ENCODE measurements at regions not wholly inside any gene's neighbourhood (a gene's known extent, or its start where the extent isn't known, plus 50 kb on each side); places are given as distances from the start of the nearest gene placed in this dataset.
A peak's percentile ranks its signal among the peaks of the same experiment; 100 is the strongest.
"Not testable (repeated sequence)": the region's sequence is repeated elsewhere in the genome, so short reads cannot be mapped to it uniquely, and the experiment has no call there.

DNA sequence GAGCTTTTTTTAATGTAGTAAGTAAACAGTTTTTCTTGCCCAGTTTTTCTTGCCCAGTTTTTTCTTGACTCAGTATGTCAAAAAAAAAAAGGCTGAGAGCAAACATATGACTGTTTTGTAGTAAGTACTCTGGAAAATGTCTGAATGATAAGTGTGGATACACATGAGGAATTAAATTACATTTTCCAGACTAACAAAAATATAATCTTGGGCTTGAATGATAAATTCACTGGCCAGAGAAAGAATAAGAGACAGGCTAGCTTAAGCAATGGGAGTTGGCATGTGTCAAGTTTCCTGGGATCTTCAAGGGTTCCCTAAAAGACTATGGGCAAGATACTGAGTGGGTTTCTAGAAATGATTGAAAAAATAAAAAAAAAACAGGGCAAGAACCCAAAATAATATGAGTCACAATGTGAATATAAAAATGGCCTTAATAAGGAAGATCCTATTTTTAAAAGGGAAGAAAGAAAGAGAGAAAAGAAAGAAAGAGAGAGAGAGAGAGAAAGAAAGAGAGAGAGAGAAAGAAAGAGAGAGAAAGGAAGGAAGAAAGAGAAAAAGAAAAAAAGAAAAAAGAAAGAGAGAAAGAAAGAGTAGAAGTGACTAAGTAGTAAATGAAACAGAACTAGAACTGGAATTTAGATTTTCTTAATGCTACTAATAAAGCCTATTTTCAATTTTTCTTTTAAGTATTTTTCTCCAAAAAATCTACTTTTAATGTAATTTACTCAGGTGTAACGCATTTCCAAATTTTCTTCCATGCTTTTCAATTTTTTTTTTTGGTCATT is 60.2 kb downstream of the TFPI2 start:
- no peak for TF ChIP-seq JUND (IDR thresholded peaks at IDR 0.05; ENCODE audit: low read depth)
- in situ Hi-C loops (cut with HindIII; ENCODE audit: low pct_unique_long_range_greater_than_20kb, low sequenced_read_pairs), result no loop called here
- no peak for DNase-seq (ENCODE audit: low read depth in 1 of 2, low spot score in 1 of 2)

GRCh38 chr7:93828260-93828659 is 62.3 kb downstream of the TFPI2 start:
- TF ChIP-seq JUND (IDR thresholded peaks at IDR 0.05; ENCODE audit: low read depth), result no peak
- DNase-seq (ENCODE audit: low read depth in 1 of 2, low spot score in 1 of 2), result no peak
- in situ Hi-C loops (cut with HindIII; ENCODE audit: low pct_unique_long_range_greater_than_20kb, low sequenced_read_pairs), result no loop called here

- in situ Hi-C loops (cut with HindIII; ENCODE audit: low pct_unique_long_range_greater_than_20kb, low sequenced_read_pairs), result no loop called here
- TF ChIP-seq JUND (IDR thresholded peaks at IDR 0.05; ENCODE audit: low read depth), result no peak
- DNase-seq (ENCODE audit: low read depth in 1 of 2, low spot score in 1 of 2), result no peak
These were observed 66.9 kb downstream of the TFPI2 start for GRCh38 chr7:93823621-93824020.

DNA sequence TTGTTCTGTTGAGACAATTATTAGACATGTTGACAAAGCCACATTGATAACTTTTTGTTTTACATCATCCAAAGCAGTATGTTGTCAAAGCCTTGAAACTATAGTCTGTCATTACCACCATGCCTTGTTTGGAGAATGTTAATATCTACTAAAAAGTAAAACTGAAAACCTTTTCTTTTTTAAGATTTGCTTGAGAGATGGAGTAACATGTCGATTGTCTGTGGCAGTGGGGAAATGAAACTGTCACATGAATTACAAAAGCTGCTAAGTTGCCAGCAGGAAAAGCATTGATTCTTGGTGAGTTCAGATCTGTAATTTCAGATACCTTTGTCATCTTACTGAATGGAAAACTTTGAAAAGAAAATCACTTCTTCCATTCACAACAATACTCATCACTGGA is 69.1 kb downstream of the TFPI2 start:
- no peak for DNase-seq (ENCODE audit: low read depth in 1 of 2, low spot score in 1 of 2)

GRCh38 chr7:93819699-93820098 is 70.9 kb downstream of the TFPI2 start:
- TF ChIP-seq JUND (IDR thresholded peaks at IDR 0.05; ENCODE audit: low read depth), result no peak
- no peak for DNase-seq (ENCODE audit: low read depth in 1 of 2, low spot score in 1 of 2)
- in situ Hi-C loops (cut with HindIII; ENCODE audit: low pct_unique_long_range_greater_than_20kb, low sequenced_read_pairs), result no loop called here

More for the DNA sequence above, 69.1 kb downstream of the TFPI2 start:
- in situ Hi-C loops (cut with HindIII; ENCODE audit: low pct_unique_long_range_greater_than_20kb, low sequenced_read_pairs), result no loop called here
- TF ChIP-seq JUND (IDR thresholded peaks at IDR 0.05; ENCODE audit: low read depth), result no peak

DNA sequence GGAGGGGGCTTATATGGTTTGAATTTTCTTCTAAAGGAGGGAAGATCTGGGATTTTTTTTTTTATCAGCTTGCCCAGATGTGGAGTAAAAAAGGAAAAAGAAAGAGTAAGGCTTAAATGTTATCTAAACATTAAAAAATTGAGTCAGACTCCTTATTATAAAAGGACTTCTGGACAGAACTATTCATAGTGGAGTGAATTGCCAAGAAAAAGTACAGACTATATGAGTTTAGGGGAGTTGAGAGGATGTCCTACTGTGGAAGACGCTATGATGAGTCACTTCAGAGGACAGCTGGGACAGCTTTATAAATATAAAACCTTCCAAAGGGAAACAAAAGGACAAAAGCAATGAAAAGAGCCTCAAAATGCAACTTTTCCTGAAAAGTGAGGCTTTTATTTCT is 73.0 kb downstream of the TFPI2 start:
- no peak for TF ChIP-seq JUND (IDR thresholded peaks at IDR 0.05; ENCODE audit: low read depth)
- DNase-seq (ENCODE audit: low read depth in 1 of 2, low spot score in 1 of 2), result no peak
- in situ Hi-C loops (cut with HindIII; ENCODE audit: low pct_unique_long_range_greater_than_20kb, low sequenced_read_pairs), result no loop called here

GRCh38 chr7:93817004-93817403 is 73.5 kb downstream of the TFPI2 start:
- no peak for TF ChIP-seq JUND (IDR thresholded peaks at IDR 0.05; ENCODE audit: low read depth)
- in situ Hi-C loops (cut with HindIII; ENCODE audit: low pct_unique_long_range_greater_than_20kb, low sequenced_read_pairs), result no loop called here
- no peak for DNase-seq (ENCODE audit: low read depth in 1 of 2, low spot score in 1 of 2)

DNA sequence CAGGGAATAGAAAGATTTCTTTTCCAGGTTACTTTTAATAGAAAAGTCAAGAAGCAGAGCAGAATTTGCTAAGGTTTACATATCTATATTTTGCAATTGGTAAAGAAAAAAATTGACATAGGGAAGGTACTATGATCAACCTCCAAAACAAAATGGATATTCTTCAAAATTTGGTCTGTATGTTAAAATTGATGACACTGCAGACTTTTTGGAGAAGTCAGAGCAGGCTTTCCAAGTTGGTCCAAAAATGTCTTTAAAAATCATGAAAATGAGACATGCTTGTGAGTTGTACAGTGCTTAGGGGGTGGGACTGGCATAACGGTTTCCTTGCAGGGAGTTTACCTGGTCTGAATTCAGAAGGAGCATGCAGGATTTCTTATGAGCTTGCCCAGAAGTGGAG is 77.0 kb downstream of the TFPI2 start:
- no peak for DNase-seq (ENCODE audit: low read depth in 1 of 2, low spot score in 1 of 2)
- no peak for TF ChIP-seq JUND (IDR thresholded peaks at IDR 0.05; ENCODE audit: low read depth)
- in situ Hi-C loops (cut with HindIII; ENCODE audit: low pct_unique_long_range_greater_than_20kb, low sequenced_read_pairs), result no loop called here

DNA sequence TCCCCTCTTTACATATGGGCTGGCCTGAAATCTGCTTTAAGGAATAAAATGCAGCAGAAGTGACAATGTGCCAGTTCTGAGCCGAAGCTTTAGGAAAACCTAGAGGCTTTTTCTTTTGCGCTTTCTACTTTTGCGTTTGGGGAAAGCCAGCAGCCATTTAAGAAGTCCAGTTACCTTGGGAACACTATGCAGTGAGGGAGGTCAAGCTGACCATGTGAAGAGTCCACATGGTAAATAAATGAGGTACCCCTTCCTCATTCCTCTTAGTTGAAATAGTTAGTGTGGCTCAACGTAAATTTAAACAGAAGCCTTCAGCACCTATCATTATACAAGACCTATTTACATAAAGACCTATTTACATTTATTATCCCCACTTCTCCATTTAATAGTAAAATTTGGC is 78.5 kb downstream of the TFPI2 start:
- TF ChIP-seq JUND (IDR thresholded peaks at IDR 0.05; ENCODE audit: low read depth), result no peak
- peak in 1 of 2 experiments; percentile 96 for DNase-seq (ENCODE audit: low read depth in 1 of 2, low spot score in 1 of 2)
- in situ Hi-C loops (cut with HindIII; ENCODE audit: low pct_unique_long_range_greater_than_20kb, low sequenced_read_pairs), result no loop called here

- peak; percentile 88; the same call in 1 of the 2 replicates for TF ChIP-seq JUND (IDR thresholded peaks at IDR 0.05; ENCODE audit: low read depth)
- in situ Hi-C loops (cut with HindIII; ENCODE audit: low pct_unique_long_range_greater_than_20kb, low sequenced_read_pairs), result no loop called here
- DNase-seq (ENCODE audit: low read depth in 1 of 2, low spot score in 1 of 2), result peak in 1 of 2 experiments; percentile 96
These were observed 79.4 kb downstream of the TFPI2 start for GRCh38 chr7:93811198-93811597.

DNA sequence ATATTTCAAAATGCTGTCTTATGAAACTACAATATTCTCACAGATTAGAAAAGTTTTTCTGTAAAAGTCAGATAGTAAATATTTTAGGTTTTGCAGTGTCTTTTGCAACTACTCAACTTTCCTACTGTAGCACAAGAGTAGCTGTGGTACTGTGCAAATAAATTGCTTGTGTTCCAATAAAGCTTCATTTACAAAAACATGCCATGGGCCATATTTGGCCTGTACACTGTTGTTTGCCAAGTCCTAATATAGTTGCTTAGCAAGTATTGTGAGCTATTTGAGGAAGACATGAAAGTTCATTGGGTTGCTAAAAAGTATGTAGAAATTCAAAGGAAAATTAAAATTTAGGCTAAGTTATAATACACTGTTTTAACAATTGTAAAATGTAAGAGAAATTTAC is 80.0 kb downstream of the TFPI2 start:
- in situ Hi-C loops (cut with HindIII; ENCODE audit: low pct_unique_long_range_greater_than_20kb, low sequenced_read_pairs), result no loop called here
- DNase-seq (ENCODE audit: low read depth in 1 of 2, low spot score in 1 of 2), result peak in 1 of 2 experiments; percentile 92

DNA sequence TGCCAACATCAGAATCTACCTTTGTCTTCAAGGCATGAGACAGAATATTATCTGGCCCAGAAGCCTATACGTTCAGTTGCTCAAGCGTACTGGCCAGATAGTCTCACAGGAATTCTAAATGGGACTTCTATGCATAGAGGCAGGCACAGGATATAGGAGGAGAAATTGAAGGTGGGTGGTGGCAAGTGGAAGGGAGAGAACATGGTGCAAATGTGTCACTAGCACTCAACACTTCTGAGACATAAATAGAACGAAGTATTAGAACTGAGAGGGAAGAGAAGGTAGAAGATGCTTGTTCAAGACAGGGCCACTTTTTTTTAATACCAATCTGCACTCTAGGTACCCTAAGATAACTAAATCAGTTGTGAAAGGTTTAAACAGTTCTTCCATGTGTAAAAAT is 85.8 kb downstream of the TFPI2 start:
- TF ChIP-seq JUND (IDR thresholded peaks at IDR 0.05; ENCODE audit: low read depth), result no peak
- no peak for DNase-seq (ENCODE audit: low read depth in 1 of 2, low spot score in 1 of 2)
- in situ Hi-C loops (cut with HindIII; ENCODE audit: low pct_unique_long_range_greater_than_20kb, low sequenced_read_pairs), result no loop called here

More for the DNA sequence above, 80.0 kb downstream of the TFPI2 start:
- TF ChIP-seq JUND (IDR thresholded peaks at IDR 0.05; ENCODE audit: low read depth), result no peak

DNA sequence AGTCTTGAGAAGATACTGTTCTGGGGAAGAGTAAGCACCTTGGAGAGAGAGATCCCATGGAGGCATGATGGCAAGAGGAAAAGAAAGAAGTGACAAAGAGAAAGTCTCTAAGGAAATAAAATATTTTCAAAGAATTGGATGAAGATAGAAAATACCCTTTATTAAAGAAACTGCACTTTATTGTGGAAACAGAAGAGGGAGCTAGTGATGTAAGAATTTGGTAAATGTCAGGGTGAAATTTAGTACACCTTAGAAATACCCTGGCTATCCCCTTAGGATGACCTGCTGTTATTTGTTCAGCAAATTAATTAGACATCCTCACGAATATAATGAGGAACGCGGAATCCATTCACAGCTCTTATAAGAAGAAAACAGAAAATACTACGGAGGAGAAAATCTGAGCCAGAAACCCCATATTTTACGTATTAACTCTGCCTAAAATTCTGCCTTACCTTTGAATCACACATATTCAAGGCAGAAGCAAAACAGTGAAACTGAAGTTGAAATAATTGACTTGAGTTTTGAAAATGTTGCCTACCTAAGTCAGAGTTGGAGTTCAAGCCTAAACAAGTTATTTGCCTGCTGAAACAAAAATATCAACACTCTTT is 90.7 kb downstream of the TFPI2 start:
- peak; percentile 5 to 64 for DNase-seq (ENCODE audit: low read depth in 1 of 2, low spot score in 1 of 2)
- TF ChIP-seq JUND (IDR thresholded peaks at IDR 0.05; ENCODE audit: low read depth), result no peak
- in situ Hi-C loops (cut with HindIII; ENCODE audit: low pct_unique_long_range_greater_than_20kb, low sequenced_read_pairs), result no loop called here

DNA sequence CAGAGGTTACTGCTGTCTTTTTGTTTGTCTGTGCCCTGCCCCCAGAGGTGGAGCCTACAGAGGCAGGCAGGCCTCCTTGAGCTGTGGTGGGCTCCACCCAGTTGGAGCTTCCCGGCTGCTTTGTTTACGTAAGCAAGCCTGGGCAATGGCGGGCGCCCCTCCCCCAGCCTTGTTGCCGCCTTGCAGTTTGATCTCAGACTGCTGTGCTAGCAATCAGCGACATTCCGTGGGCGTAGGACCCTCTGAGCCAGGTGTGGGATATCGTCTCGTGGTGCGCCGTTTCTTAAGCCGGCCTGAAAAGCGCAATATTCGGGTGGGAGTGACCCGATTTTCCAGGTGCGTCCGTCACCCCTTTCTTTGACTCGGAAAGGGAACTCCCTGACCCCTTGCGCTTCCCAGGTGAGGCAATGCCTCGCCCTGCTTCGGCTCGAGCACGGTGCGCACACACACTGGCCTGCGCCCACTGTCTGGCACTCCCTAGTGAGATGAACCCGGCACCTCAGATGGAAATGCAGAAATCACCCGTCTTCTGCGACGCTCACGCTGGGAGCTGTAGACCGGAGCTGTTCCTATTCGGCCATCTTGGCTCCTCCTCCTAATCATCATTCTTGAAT is 97.4 kb downstream of the TFPI2 start:
- in situ Hi-C loops (cut with HindIII; ENCODE audit: low pct_unique_long_range_greater_than_20kb, low sequenced_read_pairs), result not testable (repeated sequence)

More for the DNA sequence above, 97.4 kb downstream of the TFPI2 start:
- not testable (repeated sequence) for DNase-seq (ENCODE audit: low read depth in 1 of 2, low spot score in 1 of 2)
